HG03520 (cell line): ENCODE measurements at regions not wholly inside any gene's neighbourhood (a gene's known extent, or its start where the extent isn't known, plus 50 kb on each side); places are given as distances from the start of the nearest gene placed in this dataset.

Experiments used
- ATAC-seq: cut with Tn5 transposase; IDR thresholded peaks from one replicate; pipeline ENCODE4 v1.9.1; 2021; ENCODE audit warnings: mild to moderate bottlenecking, moderate library complexity; ENCODE audit not compliant: unreplicated experiment

GRCh38 chr11:37006563-37006962 lies 408.5 kb upstream of the RAG2 start:
- ATAC-seq = no peak

- no peak for ATAC-seq
These were observed 404.8 kb upstream of the RAG2 start for GRCh38 chr11:37002831-37003230.

- ATAC-seq = no peak
These were observed 399.6 kb upstream of the RAG2 start for GRCh38 chr11:36997656-36998055.

- no peak for ATAC-seq
These were observed 398.8 kb upstream of the RAG2 start for GRCh38 chr11:36996795-36997194.

- no peak for ATAC-seq
These were observed 396.2 kb upstream of the RAG2 start for GRCh38 chr11:36994208-36994607.

- ATAC-seq = no peak
These were observed 390.5 kb upstream of the RAG2 start for GRCh38 chr11:36988556-36988955.

GRCh38 chr11:36985562-36985961 lies 387.5 kb upstream of the RAG2 start:
- no peak for ATAC-seq

- no peak for ATAC-seq
These were observed 378.7 kb upstream of the RAG2 start for GRCh38 chr11:36976741-36977140.

- no peak for ATAC-seq
These were observed 376.7 kb upstream of the RAG2 start for GRCh38 chr11:36974771-36975170.

- ATAC-seq = no peak
These were observed 355.9 kb upstream of the RAG2 start for GRCh38 chr11:36953976-36954375.

- no peak for ATAC-seq
These were observed 350.6 kb upstream of the RAG2 start for GRCh38 chr11:36948460-36949127.

- ATAC-seq = no peak
These were observed 347.3 kb upstream of the RAG2 start for GRCh38 chr11:36945384-36945783.

- no peak for ATAC-seq
These were observed 335.4 kb upstream of the RAG2 start for GRCh38 chr11:36933481-36933880.

- no peak for ATAC-seq
These were observed 333.1 kb upstream of the RAG2 start for GRCh38 chr11:36931139-36931538.

- ATAC-seq = no peak
These were observed 332.2 kb upstream of the RAG2 start for GRCh38 chr11:36930256-36930655.

- no peak for ATAC-seq
These were observed 331.4 kb upstream of the RAG2 start for GRCh38 chr11:36929401-36929800.

- ATAC-seq = no peak
These were observed 330.6 kb upstream of the RAG2 start for GRCh38 chr11:36928621-36929020.

GRCh38 chr11:36899800-36900199 lies 301.8 kb upstream of the RAG2 start:
- ATAC-seq = no peak

GRCh38 chr11:36890841-36891240 lies 292.8 kb upstream of the RAG2 start:
- ATAC-seq = no peak

- no peak for ATAC-seq
These were observed 292.2 kb upstream of the RAG2 start for GRCh38 chr11:36890121-36890679.

GRCh38 chr11:36885154-36885553 lies 287.1 kb upstream of the RAG2 start:
- no peak for ATAC-seq

GRCh38 chr11:36878737-36879136 lies 280.7 kb upstream of the RAG2 start:
- ATAC-seq = no peak

GRCh38 chr11:36877149-36877548 lies 279.1 kb upstream of the RAG2 start:
- ATAC-seq = no peak
